Prostate gland (tissue), 2 donors: ENCODE measurements at regions not wholly inside any gene's neighbourhood (a gene's known extent, or its start where the extent isn't known, plus 50 kb on each side); places are given as distances from the start of the nearest gene placed in this dataset.

Source experiments
- POLR2A ChIP-seq: fragments of 450-650 bp; IDR thresholded peaks from one replicate; pipeline ENCODE4 v1.6.1; 2016; ENCODE audit warnings: antibody characterized with exemption, mild to moderate bottlenecking
- TF ChIP-seq, protein P1 (sequence below), 4 experiments: fragments of 200-600 bp in 2 of 4; fragments of 450-650 bp in 2 of 4; sonication (generic) in 2 of 4; IDR thresholded peaks; 1 replicate in 3 of 4; 2 replicates in 1 of 4; pipeline ENCODE4 v1.5.1; 2016 to 2019; ENCODE audit warnings: antibody characterized with exemption in 4 of 4, mild to moderate bottlenecking in 2 of 4, moderate library complexity in 2 of 4

GRCh38 chr17:77281122-77281903 lies 140.5 kb downstream of the SEC14L1 start:
- peak; percentile 90 for TF ChIP-seq POLR2A
- TF ChIP-seq, protein P1, sequence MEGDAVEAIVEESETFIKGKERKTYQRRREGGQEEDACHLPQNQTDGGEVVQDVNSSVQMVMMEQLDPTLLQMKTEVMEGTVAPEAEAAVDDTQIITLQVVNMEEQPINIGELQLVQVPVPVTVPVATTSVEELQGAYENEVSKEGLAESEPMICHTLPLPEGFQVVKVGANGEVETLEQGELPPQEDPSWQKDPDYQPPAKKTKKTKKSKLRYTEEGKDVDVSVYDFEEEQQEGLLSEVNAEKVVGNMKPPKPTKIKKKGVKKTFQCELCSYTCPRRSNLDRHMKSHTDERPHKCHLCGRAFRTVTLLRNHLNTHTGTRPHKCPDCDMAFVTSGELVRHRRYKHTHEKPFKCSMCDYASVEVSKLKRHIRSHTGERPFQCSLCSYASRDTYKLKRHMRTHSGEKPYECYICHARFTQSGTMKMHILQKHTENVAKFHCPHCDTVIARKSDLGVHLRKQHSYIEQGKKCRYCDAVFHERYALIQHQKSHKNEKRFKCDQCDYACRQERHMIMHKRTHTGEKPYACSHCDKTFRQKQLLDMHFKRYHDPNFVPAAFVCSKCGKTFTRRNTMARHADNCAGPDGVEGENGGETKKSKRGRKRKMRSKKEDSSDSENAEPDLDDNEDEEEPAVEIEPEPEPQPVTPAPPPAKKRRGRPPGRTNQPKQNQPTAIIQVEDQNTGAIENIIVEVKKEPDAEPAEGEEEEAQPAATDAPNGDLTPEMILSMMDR (IDR thresholded peaks at IDR 0.05) = peak; percentile 23 to 66 (median 46)
